A673 (cell line): ENCODE measurements at regions not wholly inside any gene's neighbourhood (a gene's known extent, or its start where the extent isn't known, plus 50 kb on each side); places are given as distances from the start of the nearest gene placed in this dataset.

Experiments used
- BruUV-seq: library from RNA; stranded (reverse); fragments of 400-500 nt; replicated peaks from 2 replicates; lab custom pipeline; 2021; lab: Mats Ljungman, UMichigan
- CTCF ChIA-PET: fragments of 300-600 bp; sonication (Branson Sonifier 250); formaldehyde crosslinking; loops from one replicate; lab custom pipeline; 2022; ENCODE audit warnings: antibody characterized with exemption; lab: Charles Lee
- POLR2A ChIA-PET: fragments of 300-600 bp; sonication (Branson Sonifier 250); formaldehyde crosslinking; loops from one replicate; lab custom pipeline; 2022; ENCODE audit warnings: antibody characterized with exemption; ENCODE audit not compliant: low non-redundant PET; lab: Charles Lee
- DNase-seq: peaks from one replicate; pipeline ENCODE4 v3.0.0-alpha.2; 2015; ENCODE audit warnings: low spot score
- H3K27ac ChIP-seq: fragments of 200-600 bp; sonication (generic); 2 replicates; pipeline ENCODE4 v1.5.1; 2016; ENCODE audit warnings: mixed run types, low read depth, mild to moderate bottlenecking, mixed read lengths, antibody characterized with exemption, low read length; ENCODE audit not compliant: poor library complexity, severe bottlenecking
- H3K27me3 ChIP-seq: fragments of 200-600 bp; sonication (generic); replicated peaks from 2 replicates; pipeline ENCODE4 v1.6.1; 2017; ENCODE audit warnings: mixed run types, low read depth, mild to moderate bottlenecking, mixed read lengths, antibody characterized with exemption, low read length; ENCODE audit not compliant: insufficient read depth, poor library complexity
- H3K36me3 ChIP-seq: fragments of 200-600 bp; sonication (generic); 2 replicates; pipeline ENCODE4 v1.6.1; 2016; ENCODE audit warnings: mixed run types, mild to moderate bottlenecking, mixed read lengths, antibody characterized with exemption, low read length; ENCODE audit not compliant: insufficient read depth, poor library complexity, severe bottlenecking
- H3K4me1 ChIP-seq: fragments of 200-600 bp; sonication (generic); 2 replicates; pipeline ENCODE4 v1.6.1; 2017; ENCODE audit warnings: mixed run types, mild to moderate bottlenecking, mixed read lengths, antibody characterized with exemption, low read length; ENCODE audit not compliant: insufficient read depth, poor library complexity, severe bottlenecking
- H3K4me3 ChIP-seq: fragments of 200-600 bp; sonication (generic); 2 replicates; pipeline ENCODE4 v1.5.1; 2016; ENCODE audit warnings: low read depth, mixed run types, mild to moderate bottlenecking, mixed read lengths, low read length; ENCODE audit not compliant: poor library complexity, severe bottlenecking
- H3K9me3 ChIP-seq: fragments of 200-600 bp; sonication (generic); 2 replicates; pipeline ENCODE4 v1.6.1; 2016; ENCODE audit warnings: mixed run types, low read depth, mild to moderate bottlenecking, mixed read lengths, antibody characterized with exemption, low read length; ENCODE audit not compliant: poor library complexity, severe bottlenecking
- EZH2 ChIP-seq: fragments of 200-600 bp; sonication (generic); IDR thresholded peaks from 2 replicates; pipeline ENCODE4 v1.6.1; 2017; ENCODE audit warnings: borderline replicate concordance, low read depth, mild to moderate bottlenecking, mixed read lengths, antibody characterized with exemption, low read length; ENCODE audit not compliant: poor library complexity, severe bottlenecking
- intact Hi-C: fragments of 100-400 bp; cut with micrococcal nuclease; formaldehyde crosslinking; loops from one replicate; pipeline ENCODE4 v1.10.0; 2022; ENCODE audit not compliant: unreplicated experiment
- TF ChIP-seq, protein P1 (sequence below): fragments of 300-800, 200-600 bp; sonication (generic); conservative IDR thresholded peaks from 2 replicates; pipeline ENCODE4 v1.5.1; 2017; ENCODE audit warnings: low read depth, mild to moderate bottlenecking, antibody characterized with exemption, low read length, moderate library complexity, mixed read lengths

DNA sequence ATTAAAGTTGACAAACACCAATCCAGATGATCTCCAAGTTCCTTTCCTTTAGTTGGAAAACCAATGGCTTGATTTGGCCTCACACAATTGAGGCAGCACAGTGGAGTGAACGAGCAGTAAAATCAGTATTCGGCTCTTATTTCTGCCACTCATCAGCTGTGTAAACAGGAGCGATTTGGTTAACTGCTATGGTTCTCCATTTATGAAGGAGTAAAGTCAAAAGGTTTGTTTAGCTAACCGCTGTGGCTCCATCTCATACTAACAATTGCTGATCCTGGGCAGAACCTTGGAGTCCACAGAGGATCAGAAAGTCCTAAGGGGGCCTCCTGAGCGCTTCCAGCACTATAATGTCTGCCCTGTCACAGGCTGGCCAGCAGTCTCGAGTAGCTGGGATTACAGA, 54.5 kb upstream of the EXOC1L start:
- DNase-seq = no peak
- POLR2A ChIA-PET = no interaction called here
- no peaks in the 10 kb centered on the region for H3K9me3 ChIP-seq
- H3K4me3 ChIP-seq = no peak overlapping the region
- TF ChIP-seq EZH2 = no peak
- TF ChIP-seq, protein P1, sequence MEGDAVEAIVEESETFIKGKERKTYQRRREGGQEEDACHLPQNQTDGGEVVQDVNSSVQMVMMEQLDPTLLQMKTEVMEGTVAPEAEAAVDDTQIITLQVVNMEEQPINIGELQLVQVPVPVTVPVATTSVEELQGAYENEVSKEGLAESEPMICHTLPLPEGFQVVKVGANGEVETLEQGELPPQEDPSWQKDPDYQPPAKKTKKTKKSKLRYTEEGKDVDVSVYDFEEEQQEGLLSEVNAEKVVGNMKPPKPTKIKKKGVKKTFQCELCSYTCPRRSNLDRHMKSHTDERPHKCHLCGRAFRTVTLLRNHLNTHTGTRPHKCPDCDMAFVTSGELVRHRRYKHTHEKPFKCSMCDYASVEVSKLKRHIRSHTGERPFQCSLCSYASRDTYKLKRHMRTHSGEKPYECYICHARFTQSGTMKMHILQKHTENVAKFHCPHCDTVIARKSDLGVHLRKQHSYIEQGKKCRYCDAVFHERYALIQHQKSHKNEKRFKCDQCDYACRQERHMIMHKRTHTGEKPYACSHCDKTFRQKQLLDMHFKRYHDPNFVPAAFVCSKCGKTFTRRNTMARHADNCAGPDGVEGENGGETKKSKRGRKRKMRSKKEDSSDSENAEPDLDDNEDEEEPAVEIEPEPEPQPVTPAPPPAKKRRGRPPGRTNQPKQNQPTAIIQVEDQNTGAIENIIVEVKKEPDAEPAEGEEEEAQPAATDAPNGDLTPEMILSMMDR = no peak
- no TSS peak for BruUV-seq
- no peaks in the 10 kb centered on the region for H3K27me3 ChIP-seq
- H3K36me3 ChIP-seq = no peaks in the 10 kb centered on the region
- CTCF ChIA-PET = no interaction called here
- H3K4me1 ChIP-seq = peaks cover 19% of the 10 kb centered on the region
- no peak overlapping the region for H3K27ac ChIP-seq
- intact Hi-C loops = no loop called here

DNA sequence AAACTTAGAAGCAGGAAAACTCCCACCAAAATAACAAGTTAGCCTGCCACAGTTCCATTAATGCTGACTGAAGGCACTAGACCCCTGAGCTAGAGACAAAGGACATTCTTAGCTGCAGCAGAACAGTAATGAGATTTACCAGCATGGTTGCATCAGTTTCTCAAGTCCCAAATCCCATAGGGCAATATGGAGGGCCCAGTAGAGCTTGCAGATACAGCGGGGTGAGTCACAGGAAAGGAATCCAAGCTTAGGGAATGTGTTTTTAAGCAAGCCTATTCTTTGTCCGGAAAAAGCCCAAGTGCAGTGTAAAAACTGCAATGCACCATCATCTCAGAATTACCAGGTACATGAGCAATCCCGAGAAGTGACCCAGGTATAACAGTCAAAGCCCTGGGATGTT, 51.3 kb upstream of the EXOC1L start:
- CTCF ChIA-PET = no interaction called here
- H3K27me3 ChIP-seq = no peaks in the 10 kb centered on the region
- H3K4me1 ChIP-seq = peaks cover 19% of the 10 kb centered on the region
- DNase-seq = peak; percentile 91
- H3K9me3 ChIP-seq = no peaks in the 10 kb centered on the region
- H3K27ac ChIP-seq = peak overlapping the region; percentile 79
- POLR2A ChIA-PET = no interaction called here
- no TSS peak for BruUV-seq
- intact Hi-C loops = no loop called here
- H3K4me3 ChIP-seq = no peak overlapping the region
- TF ChIP-seq, protein P1 = no peak
- no peak for TF ChIP-seq EZH2
- no peaks in the 10 kb centered on the region for H3K36me3 ChIP-seq
